HL-60/S4 (cell line): ENCODE measurements at regions not wholly inside any gene's neighbourhood (a gene's known extent, or its start where the extent isn't known, plus 50 kb on each side); places are given as distances from the start of the nearest gene placed in this dataset.
"Not testable (repeated sequence)": the region's sequence is repeated elsewhere in the genome, so short reads cannot be mapped to it uniquely, and the experiment has no call there.

Experiments used
- in situ Hi-C: fragments of 300-500 bp; cut with MboI; formaldehyde crosslinking; loops from 2 replicates; pipeline ENCODE4 v1.14.3; 2022; ENCODE audit warnings: low sequenced_read_pairs

DNA sequence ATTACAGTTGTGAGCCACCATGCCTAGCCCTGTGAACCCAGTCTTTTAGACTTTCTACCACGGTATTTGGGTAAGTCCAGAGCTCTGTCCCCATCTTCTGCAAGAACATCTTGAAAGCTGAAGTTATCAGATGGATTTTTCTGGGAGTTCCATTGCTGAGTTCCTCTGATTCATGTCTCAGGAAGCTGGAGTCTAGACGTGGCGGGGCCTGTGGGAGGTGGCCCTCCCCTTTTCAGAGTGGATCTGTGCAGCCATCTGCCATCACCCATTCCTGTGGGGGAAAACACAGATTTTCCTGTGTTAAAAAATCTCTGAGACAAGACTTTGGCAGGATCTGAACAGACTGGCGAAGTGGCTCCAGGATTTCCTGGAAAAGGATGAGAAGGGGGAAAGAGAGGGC is 234.3 kb downstream of the NPIPA7 start:
- in situ Hi-C loops = not testable (repeated sequence)

DNA sequence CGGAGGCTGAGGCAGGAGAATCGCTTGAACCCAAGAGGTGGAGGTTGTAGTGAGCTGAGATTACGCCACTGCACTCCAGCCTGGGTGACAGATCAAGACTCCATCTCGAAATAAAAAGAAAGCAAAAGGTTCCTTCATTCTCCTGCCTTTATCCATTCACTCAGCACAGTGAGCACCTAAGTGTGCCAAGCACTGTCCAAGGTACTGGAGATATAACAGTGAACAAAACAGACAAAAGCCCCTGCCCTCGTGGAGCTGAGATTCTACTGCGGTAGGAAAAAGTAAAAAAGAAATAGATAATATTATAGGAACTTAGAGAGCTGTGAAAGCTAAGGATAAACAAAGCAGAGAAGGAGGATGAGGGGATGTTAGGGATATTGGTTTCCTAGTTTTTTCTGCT is 235.5 kb downstream of the NPIPA7 start:
- in situ Hi-C loops = not testable (repeated sequence)

DNA sequence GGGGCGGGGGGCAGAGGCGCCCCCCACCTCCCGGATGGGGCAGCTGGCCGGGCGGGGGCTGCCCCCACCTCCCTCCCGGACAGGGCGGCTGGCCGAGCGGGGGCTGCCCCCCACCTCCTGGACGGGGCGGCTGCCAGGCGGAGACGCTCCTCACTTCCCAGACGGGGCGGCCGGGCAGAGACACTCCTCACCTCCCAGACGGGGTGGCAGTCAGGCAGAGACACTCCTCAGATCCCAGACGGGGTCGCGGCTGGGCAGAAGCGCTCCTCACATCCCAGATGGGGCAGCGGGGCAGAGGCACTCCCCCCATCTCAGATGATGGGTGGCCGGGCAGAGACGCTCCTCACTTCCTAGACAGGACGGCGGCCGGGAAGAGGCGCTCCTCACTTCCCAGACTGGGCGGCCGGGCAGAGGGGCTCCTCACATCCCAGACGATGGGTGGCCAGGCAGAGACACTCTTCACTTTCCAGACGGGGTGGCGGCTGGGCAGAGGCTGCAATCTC is 240.1 kb downstream of the NPIPA7 start:
- in situ Hi-C loops = not testable (repeated sequence)

DNA sequence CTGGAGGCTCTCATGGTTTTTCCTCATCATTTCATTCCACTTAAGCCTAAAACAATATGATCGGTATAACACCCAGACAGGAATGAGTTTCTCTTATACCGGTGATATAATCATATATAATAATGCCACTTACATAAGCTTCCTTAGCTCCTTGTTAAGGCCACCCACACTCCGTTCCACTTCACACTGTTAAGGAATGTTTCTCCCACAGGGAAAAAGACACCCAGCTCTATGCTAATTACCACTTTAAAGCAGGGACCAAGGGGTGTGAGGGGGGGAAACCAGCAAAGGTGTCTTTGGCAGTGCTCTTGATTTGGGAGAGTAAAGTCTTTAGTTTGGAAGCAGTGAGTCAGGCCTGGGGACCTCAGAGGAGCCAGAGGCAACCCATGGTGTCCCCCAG is 245.4 kb downstream of the NPIPA7 start:
- in situ Hi-C loops = not testable (repeated sequence)

DNA sequence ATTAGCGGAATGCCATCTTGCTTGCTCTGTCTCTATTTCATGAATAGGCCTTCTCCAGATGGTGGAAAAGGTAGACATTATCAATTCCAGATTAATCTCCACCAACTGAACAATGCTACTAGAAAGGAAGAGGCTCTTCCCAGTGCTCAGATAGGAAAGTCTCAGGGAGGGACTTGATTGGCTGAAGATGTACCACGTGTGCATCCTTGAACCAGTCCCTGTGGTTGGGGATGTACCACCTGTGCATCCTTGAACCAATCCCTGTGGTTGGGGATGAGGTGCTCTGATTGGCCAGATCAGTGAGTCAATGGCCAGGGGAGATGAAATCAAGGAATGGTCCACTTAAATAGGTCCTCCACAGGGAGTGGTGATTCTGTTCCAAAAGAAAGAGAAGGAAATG is 246.2 kb downstream of the NPIPA7 start:
- in situ Hi-C loops = not testable (repeated sequence)

DNA sequence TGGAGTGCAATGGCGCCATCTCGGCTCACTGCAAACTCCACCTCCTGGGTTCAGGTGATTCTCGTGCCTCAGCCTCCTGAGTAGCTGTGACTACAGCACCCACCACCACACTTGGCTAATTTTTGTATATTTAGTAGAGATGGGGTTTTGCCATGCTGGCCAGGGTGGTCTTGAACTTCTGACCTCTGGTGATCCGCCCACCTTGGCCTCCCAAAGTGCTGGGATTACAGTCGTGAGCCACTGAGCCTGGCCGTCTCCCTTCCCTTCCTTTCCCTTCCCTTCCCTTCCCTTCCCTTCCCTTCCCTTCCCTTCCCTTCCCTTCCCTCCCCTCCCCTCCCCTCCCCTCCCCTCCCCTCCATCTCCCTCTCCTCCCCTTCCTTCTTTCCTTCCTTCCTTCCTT is 248.9 kb downstream of the NPIPA7 start:
- in situ Hi-C loops = not testable (repeated sequence)

DNA sequence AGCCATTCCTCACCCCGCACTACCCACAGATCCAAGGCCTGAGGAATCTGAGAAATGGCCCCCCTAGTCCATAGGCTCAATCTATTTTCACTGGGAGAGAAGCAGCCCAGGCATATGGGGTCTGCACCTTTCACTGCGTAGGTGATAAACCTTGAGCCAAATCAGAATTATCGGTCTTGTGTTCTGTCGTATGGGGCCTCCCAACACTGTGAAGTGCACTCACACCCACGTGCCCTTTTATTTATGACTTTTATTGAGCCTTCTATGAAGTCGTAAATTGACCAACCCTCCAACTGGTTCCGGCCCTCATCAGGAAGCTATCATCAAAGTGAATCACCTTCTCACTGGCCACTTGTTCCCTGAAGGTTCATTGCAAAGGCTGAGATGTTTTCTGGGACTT is 259.3 kb downstream of the NPIPA7 start:
- in situ Hi-C loops = not testable (repeated sequence)

DNA sequence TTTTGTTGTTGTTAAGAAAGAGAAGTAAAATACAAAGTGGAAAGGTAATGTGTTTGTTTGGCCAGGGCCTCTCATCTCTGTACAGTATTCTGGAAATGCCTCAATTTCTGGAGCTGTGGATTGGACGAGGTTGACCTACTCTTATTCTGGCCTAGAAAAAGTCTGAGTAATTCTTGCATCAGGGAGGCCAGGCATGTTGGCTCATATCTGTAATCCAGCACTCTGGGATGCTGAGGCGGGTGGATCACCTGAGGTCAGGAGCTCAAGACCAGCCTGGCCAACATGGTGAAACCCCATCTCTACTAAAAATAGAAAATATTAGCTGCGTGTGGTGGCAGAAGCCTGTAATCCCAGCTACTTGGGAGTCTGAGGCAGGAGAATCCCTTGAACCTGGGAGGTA is 259.8 kb downstream of the NPIPA7 start:
- in situ Hi-C loops = not testable (repeated sequence)

DNA sequence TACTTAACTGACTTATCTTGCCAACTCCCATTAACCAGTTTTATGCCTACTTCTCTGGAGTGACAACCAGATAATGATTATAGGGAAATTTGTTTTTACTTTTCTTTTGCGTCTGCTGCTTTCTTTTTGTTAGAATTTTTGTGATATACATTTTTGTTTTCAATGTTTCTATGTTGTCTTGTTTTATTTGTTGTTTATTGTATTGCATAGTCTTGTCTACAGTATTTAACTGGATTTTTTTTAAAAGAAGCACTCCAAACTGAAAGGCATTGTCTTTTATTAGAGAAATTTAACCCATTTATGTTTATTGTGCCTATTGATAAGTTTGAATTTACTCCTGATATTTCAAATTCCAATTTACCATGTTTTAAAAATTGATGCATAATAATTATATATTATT is 264.9 kb downstream of the NPIPA7 start:
- in situ Hi-C loops = not testable (repeated sequence)

DNA sequence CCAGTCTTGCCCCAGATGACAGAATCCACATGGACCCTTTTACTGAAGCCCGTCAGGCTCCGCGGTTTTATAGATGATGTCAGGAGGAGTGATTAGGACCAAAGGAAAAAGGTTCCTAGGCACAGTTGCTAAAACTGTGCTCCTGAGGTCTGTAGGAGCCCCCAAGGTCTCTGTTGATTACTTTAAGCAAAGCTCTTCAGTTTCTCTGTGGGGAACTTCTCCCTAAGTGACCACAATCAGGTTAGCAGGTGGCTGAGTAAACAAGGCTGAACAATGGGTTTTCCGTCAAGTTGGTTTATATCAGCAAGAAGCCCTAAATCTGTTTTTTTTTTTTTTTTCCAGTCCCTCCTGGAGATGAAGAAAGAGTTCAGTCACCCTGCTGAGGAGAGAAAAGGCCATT is 269.1 kb downstream of the NPIPA7 start:
- in situ Hi-C loops = not testable (repeated sequence)

DNA sequence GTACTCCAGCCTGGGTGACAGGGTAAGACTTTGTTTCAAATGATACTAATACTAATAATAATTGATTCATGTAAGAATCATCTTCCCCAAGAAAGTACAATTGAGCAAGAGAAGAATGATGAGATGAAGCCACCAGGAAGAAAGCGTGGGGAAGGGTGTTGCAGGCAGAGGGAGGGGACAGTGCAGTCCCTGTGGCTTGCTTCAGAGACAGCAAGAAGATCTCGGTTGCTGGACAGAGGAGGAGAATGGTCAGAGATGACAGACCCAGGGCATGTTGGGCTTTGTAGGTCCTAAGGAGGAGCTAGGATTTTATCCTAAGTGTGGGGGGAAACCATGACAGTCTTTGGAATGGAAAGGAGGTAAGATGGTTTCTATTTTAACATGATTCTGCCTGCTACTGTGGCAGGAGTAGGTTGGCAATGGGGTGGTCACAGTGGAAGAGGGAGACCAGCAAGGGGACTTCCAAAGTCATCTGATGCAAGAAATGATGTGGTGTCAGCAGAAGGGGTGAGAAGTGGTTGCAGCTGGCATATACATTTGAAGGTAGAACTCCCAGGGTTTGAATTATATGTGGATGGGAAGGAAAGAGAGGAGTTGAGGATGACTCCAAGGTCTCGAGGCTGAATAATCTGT is 293.4 kb downstream of the NPIPA7 start:
- in situ Hi-C loops = not testable (repeated sequence)

DNA sequence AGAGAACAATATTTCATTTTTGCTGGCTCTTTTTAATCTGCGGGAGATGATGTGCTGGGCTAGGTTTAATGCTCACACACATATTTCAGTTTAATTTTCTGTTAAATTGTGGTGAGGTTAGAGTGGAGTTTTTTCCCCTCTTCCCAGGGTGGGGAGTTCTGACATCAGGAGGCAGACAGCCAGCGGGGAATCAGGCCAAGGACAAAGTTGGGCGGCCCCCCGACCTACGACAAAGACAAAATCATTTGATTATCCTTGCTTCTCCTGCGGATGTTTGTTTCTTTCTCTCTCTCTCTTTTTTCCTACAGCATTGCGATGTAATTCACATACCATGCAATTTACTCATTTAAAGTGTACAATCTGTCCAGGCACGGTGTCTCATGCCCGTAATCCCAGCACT is 295.9 kb downstream of the NPIPA7 start:
- in situ Hi-C loops = not testable (repeated sequence)

DNA sequence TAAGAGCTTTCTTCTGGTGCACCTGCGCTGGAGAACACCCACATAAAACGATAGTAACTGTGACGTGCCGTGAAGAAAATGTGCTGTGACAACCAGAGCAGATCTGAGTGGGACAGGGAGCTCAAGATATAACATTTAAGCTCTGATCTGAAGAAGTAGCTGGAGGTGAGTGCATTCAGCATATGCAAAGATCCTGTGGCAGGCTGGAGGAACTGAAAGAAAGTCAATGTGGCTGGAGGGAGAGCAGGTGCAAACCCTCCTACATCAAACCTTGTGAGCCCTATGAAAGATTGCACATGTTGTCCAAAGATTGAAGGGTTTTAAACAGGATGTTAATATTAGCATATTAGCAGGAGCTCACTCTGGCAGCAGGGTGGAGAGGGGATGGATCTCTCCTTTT is 342.9 kb downstream of the NPIPA7 start:
- in situ Hi-C loops = not testable (repeated sequence)

DNA sequence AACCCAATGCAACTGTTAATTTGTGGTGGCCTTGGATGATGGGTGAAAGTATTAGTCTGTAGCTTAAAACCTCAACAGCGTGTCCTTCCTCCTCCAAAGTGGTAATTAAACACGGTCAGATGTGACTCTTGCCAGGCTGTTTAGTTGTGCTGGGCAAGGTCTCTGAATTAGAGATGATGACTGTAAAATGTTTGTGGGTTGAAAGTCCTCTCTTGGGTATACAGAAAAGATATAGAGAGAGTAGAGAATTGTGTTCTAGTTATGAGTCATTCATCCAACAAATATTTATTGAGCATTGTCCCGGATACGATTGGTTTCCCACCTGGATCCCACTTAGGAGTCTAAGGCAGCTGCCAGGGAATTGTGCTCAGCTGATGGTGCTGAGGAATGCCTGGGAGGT is 343.7 kb downstream of the NPIPA7 start:
- in situ Hi-C loops = not testable (repeated sequence)

DNA sequence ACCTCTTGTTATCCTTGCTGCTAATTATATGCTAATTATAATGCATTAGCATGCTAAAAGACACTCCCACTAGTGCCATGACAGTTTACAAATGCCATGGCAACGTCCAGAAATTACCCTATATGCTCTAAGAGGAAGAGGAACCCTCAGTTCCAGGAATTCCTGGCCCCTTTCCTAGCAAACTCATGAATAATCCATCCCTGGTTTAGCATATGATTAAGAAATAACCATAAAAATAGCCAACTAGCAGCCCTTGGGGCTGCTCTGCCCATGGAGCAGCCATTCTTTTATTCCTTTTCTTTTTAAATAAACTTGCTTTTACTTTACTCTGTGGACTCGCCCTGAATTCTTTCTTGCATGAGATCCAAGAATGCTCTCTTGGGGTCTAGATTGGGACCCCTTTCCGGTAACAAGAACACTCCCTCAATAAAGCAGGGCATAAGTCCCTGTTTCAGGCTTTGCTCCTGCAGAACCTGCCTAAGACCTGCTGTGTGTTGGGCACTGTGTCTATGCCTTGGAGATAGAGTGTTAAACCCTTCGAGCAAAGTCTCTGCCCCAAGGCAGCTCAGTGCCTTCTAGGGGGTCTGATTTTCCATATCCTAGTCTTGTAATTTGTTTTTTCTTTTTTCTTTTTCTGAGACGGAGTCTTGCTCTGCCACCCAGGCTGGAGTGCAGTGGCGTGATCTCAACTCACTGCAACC is 345.0 kb downstream of the NPIPA7 start:
- in situ Hi-C loops = not testable (repeated sequence)

DNA sequence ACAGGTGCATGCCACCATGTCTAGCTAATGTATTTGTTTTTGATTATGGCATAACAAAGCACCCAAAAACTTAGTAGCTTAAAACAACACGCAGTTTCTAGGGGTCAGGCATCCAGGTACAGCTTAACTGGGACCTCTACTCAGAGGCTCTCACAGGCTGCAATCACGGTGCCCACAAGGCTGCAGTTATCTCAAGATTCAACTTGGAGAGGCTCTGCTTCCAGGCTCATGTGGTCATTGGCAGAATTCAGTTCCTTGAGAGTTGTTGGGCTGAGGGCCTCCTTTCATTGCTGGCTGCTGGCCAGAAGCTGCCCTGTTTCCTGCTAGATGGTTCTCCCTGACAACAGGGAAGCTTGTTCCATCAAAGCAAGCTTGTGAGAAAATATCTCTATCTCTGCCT is 348.1 kb downstream of the NPIPA7 start:
- in situ Hi-C loops = not testable (repeated sequence)

DNA sequence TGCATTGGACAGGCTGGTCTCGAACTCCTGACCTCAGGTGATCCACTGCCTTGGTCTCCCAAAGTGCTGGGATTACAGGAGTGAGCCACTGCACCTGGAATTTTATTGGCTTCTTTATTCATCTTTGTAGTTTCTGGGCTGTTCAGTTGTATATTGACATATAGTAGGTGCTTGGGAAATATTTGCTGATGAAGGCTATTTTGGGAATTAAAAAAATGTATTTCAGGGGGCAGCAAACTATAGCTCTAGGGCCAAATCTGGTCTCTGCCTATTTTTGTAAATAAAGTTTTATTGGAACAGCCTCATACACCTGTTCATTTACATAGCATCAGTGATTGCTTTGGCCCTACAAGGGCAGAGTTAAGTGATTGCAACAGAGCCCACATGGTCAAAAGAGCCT is 363.6 kb downstream of the NPIPA7 start:
- in situ Hi-C loops = not testable (repeated sequence)

DNA sequence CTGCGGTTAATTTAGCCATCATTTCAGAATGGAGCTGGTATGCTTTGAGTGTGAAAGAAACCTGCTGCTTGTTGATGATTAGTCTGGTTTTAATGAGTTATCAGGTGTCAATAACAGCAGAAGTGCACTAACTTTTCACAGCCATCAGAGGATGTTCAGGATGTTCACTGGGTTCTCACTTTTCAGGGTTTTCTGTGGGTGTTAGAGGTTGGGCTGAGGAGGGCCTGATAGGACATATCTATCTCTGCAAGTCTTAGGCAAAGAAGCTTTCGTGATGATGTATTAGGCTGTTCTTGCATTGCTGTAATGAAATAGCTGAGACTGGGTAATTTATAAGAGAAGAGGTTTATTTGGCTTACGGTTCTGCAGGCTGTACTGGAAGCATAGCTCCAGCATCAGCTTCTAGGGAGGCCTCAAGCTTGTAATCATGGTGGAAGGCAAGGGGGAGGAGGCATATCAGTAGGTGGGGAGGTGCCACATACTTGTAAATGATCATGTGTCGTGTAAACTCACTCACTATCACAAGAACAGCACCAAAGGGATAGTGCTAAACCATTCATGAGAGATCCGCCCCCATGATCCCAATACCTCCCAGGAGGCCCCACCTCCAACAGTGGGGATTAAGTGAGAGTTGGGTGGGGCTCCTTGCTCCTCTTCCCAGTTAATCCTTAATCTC is 376.2 kb downstream of the NPIPA7 start:
- in situ Hi-C loops = not testable (repeated sequence)

DNA sequence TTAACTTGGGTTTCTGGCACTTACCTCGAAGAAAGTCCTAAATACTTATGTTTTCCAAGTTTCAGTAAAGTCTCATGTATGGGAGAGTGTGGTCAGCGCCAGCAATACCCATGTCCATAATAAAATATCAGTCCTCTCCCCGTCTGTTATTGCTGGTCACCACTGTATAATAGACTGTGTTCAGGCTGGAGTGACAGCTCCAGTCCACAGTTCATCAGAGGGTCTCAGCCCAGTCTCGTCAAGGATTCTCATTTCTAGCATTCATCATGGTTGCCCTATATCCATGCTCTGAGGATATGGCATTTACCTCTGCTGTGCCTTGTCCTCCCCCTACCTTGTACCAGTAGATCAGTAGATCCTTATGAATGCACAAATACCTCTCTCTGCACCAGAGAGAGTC is 384.5 kb downstream of the NPIPA7 start:
- in situ Hi-C loops = no loop called here

DNA sequence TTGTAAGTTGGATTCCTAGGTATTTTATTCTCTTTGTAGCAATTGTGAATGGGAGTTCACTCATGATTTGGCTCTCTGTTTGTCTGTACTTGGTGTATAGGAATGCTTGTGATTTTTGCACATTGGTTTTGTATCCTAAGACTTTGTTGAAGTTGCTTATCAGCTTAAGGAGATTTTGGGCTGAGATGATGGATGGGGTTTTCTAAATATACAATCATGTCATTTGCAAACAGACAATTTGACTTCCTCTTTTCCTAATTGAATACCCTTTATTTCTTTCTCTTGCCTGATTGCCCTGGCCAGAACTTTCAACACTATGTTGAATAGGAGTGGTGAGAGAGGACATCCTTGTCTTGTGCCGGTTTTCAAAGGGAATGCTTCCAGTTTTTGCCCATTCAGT is 391.8 kb downstream of the NPIPA7 start:
- in situ Hi-C loops = not testable (repeated sequence)

DNA sequence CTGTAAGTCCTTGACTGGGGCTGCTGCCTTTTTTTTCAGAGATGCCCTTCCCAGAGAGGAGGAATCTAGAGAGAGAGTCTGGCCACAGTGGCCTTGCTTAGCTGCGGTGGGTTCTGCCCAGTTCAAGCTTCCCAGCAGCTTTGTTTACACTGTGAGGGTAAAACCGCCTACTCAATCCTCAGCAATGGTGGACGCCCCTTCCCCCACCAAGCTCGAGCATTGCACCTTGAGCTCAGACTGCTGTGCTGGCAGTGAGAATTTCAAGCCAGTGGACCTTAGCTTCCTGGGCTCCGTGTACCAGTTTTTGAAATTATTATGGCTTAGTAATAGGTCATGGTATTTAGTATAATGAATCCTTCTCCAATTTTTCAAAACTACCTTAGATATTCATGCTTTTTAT is 395.4 kb downstream of the NPIPA7 start:
- in situ Hi-C loops = no loop called here

DNA sequence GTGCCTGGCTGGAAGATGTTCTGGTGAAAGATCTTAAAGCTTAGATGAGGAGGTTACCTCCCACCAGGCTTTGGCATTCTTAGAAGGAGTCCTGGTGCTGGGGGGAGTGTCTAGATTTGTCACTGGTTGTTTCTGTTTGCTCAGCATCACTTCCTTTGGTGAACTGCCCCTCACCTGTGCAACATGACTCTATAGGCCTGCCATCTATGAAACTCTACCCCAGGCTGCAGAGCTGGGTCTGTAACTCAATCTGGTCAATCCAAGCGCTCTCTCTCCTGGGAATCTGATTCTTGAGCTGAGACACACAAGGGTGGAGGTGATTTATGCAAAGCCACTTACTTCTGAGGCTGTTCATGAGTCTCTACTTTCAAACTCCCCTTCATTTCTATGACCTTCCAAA is 399.4 kb downstream of the NPIPA7 start:
- in situ Hi-C loops = no loop called here
